HG03066 (cell line): ENCODE measurements at regions not wholly inside any gene's neighbourhood (a gene's known extent, or its start where the extent isn't known, plus 50 kb on each side); places are given as distances from the start of the nearest gene placed in this dataset.
"Not testable (repeated sequence)": the region's sequence is repeated elsewhere in the genome, so short reads cannot be mapped to it uniquely, and the experiment has no call there.

Source experiments
- ATAC-seq: cut with Tn5 transposase; IDR thresholded peaks from one replicate; pipeline ENCODE4 v1.9.1; 2021; ENCODE audit warnings: low read depth; ENCODE audit not compliant: unreplicated experiment

- no peak for ATAC-seq
Observed at GRCh38 chr10:71015674-71016073, 127.3 kb upstream of the PCBD1 start.

GRCh38 chr10:71020061-71020460 is 131.7 kb upstream of the PCBD1 start:
- not testable (repeated sequence) for ATAC-seq

GRCh38 chr10:71021402-71021801 is 133.0 kb upstream of the PCBD1 start:
- ATAC-seq, result no peak

GRCh38 chr10:71023704-71024283 is 135.4 kb upstream of the PCBD1 start:
- ATAC-seq, result no peak

- ATAC-seq, result no peak
Observed at GRCh38 chr10:71024490-71024889, 136.1 kb upstream of the PCBD1 start.

GRCh38 chr10:71025535-71025934 is 137.2 kb upstream of the PCBD1 start:
- no peak for ATAC-seq

GRCh38 chr10:71028066-71028465 is 139.7 kb upstream of the PCBD1 start:
- no peak for ATAC-seq

- ATAC-seq, result no peak
Observed at GRCh38 chr10:71029411-71029892, 141.1 kb upstream of the PCBD1 start.

- ATAC-seq, result no peak
Observed at GRCh38 chr10:71029907-71030306, 141.5 kb upstream of the PCBD1 start.

GRCh38 chr10:71031026-71031425 is 142.7 kb upstream of the PCBD1 start:
- no peak for ATAC-seq

GRCh38 chr10:71031603-71032002 is 143.2 kb upstream of the PCBD1 start:
- no peak for ATAC-seq

- ATAC-seq, result no peak
Observed at GRCh38 chr10:71032887-71033286, 144.5 kb upstream of the PCBD1 start.

- no peak for ATAC-seq
Observed at GRCh38 chr10:71033396-71033980, 145.1 kb upstream of the PCBD1 start.

GRCh38 chr10:71035511-71036296 is 147.3 kb upstream of the PCBD1 start:
- no peak for ATAC-seq

GRCh38 chr10:71036297-71036966 is 148.1 kb upstream of the PCBD1 start:
- ATAC-seq, result no peak

GRCh38 chr10:71038091-71038633 is 149.8 kb upstream of the PCBD1 start:
- ATAC-seq, result no peak

GRCh38 chr10:71038921-71039320 is 150.6 kb upstream of the PCBD1 start:
- ATAC-seq, result no peak

- ATAC-seq, result no peak
Observed at GRCh38 chr10:71039551-71039950, 151.2 kb upstream of the PCBD1 start.

GRCh38 chr10:71040343-71040742 is 152.0 kb upstream of the PCBD1 start:
- ATAC-seq, result no peak

- no peak for ATAC-seq
Observed at GRCh38 chr10:71040846-71041605, 152.7 kb upstream of the PCBD1 start.
